ENCODE measurements at regions not wholly inside any gene's neighbourhood (a gene's known extent, or its start where the extent isn't known, plus 50 kb on each side); places are given as distances from the start of the nearest gene placed in this dataset.

DNA sequence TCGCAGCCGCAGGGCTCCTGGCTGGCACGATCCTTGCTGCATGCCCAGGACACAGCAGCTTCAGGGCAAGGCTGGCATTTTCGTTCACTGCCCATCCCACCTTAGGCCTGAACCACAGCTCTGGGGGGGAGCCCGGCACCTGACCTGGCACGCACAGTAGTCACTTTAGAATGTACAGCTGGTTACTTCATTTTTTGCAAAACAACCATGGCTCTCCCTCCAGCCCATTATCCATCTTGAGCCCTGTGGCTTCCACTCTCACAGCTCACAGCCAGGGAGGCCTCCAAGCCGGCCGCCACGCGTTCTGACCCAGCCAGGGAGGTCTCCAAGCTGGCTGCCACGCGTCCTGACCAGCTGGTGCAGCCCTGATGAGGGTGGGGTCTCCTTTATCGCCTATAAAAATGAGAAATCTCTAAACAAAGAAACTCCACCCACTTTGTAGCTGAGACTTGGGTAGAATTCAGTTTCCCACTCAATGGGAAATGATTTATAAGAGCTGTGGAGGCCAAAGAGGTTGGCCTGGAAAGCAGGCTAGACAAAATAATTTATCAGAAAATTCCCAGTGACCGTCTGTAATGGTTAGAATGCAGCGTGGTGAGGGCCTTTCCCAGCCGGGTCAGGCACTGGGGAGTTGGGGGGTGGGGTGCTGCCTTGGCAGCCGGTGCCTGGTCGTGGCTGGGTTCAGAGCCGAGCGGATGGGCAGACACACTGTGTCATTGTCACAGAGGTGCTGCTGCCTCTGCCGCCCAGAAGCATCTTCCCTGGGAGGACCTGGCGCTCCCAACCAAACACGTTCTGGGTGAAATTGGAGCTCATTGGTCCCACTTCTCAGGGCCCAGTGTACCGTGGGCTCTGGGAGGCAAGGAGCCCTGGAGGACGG is 54.6 kb upstream of the ACTRT2 start:
- TF ChIP-seq, protein P1, sequence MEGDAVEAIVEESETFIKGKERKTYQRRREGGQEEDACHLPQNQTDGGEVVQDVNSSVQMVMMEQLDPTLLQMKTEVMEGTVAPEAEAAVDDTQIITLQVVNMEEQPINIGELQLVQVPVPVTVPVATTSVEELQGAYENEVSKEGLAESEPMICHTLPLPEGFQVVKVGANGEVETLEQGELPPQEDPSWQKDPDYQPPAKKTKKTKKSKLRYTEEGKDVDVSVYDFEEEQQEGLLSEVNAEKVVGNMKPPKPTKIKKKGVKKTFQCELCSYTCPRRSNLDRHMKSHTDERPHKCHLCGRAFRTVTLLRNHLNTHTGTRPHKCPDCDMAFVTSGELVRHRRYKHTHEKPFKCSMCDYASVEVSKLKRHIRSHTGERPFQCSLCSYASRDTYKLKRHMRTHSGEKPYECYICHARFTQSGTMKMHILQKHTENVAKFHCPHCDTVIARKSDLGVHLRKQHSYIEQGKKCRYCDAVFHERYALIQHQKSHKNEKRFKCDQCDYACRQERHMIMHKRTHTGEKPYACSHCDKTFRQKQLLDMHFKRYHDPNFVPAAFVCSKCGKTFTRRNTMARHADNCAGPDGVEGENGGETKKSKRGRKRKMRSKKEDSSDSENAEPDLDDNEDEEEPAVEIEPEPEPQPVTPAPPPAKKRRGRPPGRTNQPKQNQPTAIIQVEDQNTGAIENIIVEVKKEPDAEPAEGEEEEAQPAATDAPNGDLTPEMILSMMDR (IDR thresholded peaks at IDR 0.05): no peak
- no peak for TF ChIP-seq EZH2 (IDR thresholded peaks at IDR 0.05)
- TF ChIP-seq EZH2phosphoT487 (IDR thresholded peaks at IDR 0.05): no peak
